K562 (cell line): ENCODE measurements at regions not wholly inside any gene's neighbourhood (a gene's known extent, or its start where the extent isn't known, plus 50 kb on each side); places are given as distances from the start of the nearest gene placed in this dataset.

Experiments
- BCL6 ChIP-seq: fragments of 250-450 bp; sonication (Bioruptor Pico); IDR thresholded peaks from 2 replicates; pipeline ENCODE4 v1.4.0; 2020
- CBFA2T2 ChIP-seq: fragments of 450-650 bp; conservative IDR thresholded peaks from 2 replicates; pipeline ENCODE4 v1.6.1; 2017; ENCODE audit warnings: mild to moderate bottlenecking
- CC2D1A ChIP-seq: fragments of 450-650 bp; IDR thresholded peaks from 2 replicates; pipeline ENCODE4 v1.6.1; 2017; ENCODE audit warnings: mild to moderate bottlenecking
- FIP1L1 ChIP-seq: fragments of 200-400 bp; formaldehyde crosslinking; IDR thresholded peaks from 2 replicates; pipeline ENCODE4 v1.6.1; 2018; ENCODE audit warnings: mild to moderate bottlenecking, low read depth, low read length; ENCODE audit not compliant: poor library complexity, severe bottlenecking
- IFI16 ChIP-seq: fragments of 250-450 bp; sonication (Bioruptor Pico); IDR thresholded peaks from 2 replicates; pipeline ENCODE4 v2.1.2; 2022; ENCODE audit warnings: mild to moderate bottlenecking, inconsistent platforms
- POU5F1 ChIP-seq: fragments of 150-350 bp; IDR thresholded peaks from 2 replicates; pipeline ENCODE4 v1.6.1; 2014; ENCODE audit warnings: borderline replicate concordance, low read length, low read depth, mild to moderate bottlenecking; ENCODE audit not compliant: partially characterized antibody
- SMAD3 ChIP-seq: fragments of 450-650 bp; formaldehyde crosslinking; conservative IDR thresholded peaks from 2 replicates; pipeline ENCODE4 v1.4.0; 2020; ENCODE audit warnings: mild to moderate bottlenecking
- SRSF7 ChIP-seq: fragments of 200-400 bp; formaldehyde crosslinking; optimal IDR thresholded peaks from 2 replicates; pipeline ENCODE3; 2017; ENCODE audit warnings: mild to moderate bottlenecking, low read depth, low read length
- ZNF444 ChIP-seq: fragments of 250-450 bp; sonication (Bioruptor Pico); IDR thresholded peaks from 2 replicates; pipeline ENCODE4 v1.4.0; 2020; ENCODE audit warnings: mild to moderate bottlenecking, moderate library complexity
- ZNF780A ChIP-seq: fragments of 250-450 bp; sonication (Bioruptor Pico); IDR thresholded peaks from 2 replicates; pipeline ENCODE4 v1.5.0; 2021; ENCODE audit warnings: mild to moderate bottlenecking
- TF ChIP-seq, protein P1 (sequence below): fragments of 250-450 bp; sonication (Bioruptor Pico); IDR thresholded peaks from 2 replicates; pipeline ENCODE4 v1.8.0; 2021; ENCODE audit warnings: mild to moderate bottlenecking, moderate library complexity
- TF ChIP-seq, protein P2 (sequence below): sonication (generic); formaldehyde crosslinking; IDR thresholded peaks from 2 replicates; pipeline ENCODE4 v1.8.1; 2023; ENCODE audit warnings: mild to moderate bottlenecking, missing genetic modification reagents
- TF ChIP-seq, protein P3 (sequence below), 2 experiments: fragments of 450-650 bp; formaldehyde crosslinking in 1 of 2; IDR thresholded peaks; 2 replicates each; pipeline versions ENCODE4 v1.4.0 to v1.6.1; 2014 to 2020; ENCODE audit warnings: mild to moderate bottlenecking in 2 of 2, borderline replicate concordance in 1 of 2, low read depth in 1 of 2
- TF ChIP-seq, protein P4 (sequence below), 2 experiments: fragments of 200-800 bp in 1 of 2; sonication (Bioruptor generic) in 1 of 2; sonication (generic) in 1 of 2; formaldehyde crosslinking in 1 of 2; IDR thresholded peaks in 1 of 2; conservative IDR thresholded peaks in 1 of 2; 2 replicates each; pipeline versions ENCODE4 v1.5.0 to v1.6.1; 2016 to 2020; ENCODE audit warnings: missing compliant biosample characterization in 1 of 2, missing genetic modification characterization in 1 of 2, missing genetic modification reagents in 1 of 2

DNA sequence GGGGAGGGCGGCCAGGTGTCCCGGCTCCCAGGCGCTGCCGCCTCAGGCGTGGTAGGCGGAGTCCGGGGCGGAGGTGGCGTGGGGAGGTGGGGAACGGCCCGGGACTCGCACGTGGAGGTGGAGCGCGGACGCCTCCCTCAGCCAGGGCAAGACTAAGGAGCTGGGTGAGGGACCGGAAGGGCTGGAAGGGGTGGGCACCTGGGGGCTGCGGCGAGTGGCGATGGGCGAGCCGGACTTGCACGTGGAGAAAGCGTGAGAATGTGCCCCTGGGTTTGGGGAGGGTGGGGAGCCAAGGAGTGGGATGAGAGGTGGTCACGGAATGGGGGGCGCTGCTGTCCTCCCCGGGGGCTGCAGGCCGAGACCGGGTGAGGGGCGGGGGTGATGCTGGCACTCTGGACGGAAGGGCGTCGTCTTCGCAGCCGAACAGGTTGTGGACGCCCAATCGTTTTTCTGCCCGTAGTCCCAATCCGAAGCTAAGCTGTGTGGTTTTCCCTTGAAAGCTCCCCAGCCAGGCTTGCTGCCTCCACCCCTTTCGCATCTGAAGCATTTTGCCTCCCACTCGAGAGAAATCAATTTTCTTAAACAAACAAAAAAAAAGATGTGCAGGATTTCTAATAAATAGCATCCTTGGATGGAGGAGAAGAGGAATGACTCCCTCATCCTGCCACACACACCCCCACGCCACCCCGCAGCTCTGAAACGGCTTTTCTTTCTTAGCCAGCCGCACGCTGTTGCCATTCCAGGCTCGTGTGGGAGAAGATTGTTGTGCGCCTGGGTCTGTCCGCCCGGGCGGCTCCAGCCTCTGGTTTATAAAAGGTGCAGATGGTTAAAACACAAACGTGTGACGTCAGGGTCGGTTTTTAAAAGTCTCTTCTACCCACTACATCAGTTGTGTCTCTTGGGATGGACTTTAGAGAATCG, 62.5 kb upstream of the ANKRD28 start (continued):
- TF ChIP-seq SMAD3 (no peak), ZNF444 (CRISPR knock-in tag) (no peak), POU5F1 (no peak), FIP1L1 (peak; percentile 58), SRSF7 (no peak), CBFA2T2 (no peak), BCL6 (no peak), CC2D1A (0 out of 2 replicates have a peak, but pooled peaks have one; percentile 17), ZNF780A (CRISPR knock-in tag) (no peak), IFI16 (CRISPR knock-in tag) (no peak)
- TF ChIP-seq, protein P1, sequence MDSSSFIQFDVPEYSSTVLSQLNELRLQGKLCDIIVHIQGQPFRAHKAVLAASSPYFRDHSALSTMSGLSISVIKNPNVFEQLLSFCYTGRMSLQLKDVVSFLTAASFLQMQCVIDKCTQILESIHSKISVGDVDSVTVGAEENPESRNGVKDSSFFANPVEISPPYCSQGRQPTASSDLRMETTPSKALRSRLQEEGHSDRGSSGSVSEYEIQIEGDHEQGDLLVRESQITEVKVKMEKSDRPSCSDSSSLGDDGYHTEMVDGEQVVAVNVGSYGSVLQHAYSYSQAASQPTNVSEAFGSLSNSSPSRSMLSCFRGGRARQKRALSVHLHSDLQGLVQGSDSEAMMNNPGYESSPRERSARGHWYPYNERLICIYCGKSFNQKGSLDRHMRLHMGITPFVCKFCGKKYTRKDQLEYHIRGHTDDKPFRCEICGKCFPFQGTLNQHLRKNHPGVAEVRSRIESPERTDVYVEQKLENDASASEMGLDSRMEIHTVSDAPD (CRISPR knock-in tag), result no peak
- TF ChIP-seq, protein P2, sequence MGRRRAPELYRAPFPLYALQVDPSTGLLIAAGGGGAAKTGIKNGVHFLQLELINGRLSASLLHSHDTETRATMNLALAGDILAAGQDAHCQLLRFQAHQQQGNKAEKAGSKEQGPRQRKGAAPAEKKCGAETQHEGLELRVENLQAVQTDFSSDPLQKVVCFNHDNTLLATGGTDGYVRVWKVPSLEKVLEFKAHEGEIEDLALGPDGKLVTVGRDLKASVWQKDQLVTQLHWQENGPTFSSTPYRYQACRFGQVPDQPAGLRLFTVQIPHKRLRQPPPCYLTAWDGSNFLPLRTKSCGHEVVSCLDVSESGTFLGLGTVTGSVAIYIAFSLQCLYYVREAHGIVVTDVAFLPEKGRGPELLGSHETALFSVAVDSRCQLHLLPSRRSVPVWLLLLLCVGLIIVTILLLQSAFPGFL, result no peak
- TF ChIP-seq, protein P3, sequence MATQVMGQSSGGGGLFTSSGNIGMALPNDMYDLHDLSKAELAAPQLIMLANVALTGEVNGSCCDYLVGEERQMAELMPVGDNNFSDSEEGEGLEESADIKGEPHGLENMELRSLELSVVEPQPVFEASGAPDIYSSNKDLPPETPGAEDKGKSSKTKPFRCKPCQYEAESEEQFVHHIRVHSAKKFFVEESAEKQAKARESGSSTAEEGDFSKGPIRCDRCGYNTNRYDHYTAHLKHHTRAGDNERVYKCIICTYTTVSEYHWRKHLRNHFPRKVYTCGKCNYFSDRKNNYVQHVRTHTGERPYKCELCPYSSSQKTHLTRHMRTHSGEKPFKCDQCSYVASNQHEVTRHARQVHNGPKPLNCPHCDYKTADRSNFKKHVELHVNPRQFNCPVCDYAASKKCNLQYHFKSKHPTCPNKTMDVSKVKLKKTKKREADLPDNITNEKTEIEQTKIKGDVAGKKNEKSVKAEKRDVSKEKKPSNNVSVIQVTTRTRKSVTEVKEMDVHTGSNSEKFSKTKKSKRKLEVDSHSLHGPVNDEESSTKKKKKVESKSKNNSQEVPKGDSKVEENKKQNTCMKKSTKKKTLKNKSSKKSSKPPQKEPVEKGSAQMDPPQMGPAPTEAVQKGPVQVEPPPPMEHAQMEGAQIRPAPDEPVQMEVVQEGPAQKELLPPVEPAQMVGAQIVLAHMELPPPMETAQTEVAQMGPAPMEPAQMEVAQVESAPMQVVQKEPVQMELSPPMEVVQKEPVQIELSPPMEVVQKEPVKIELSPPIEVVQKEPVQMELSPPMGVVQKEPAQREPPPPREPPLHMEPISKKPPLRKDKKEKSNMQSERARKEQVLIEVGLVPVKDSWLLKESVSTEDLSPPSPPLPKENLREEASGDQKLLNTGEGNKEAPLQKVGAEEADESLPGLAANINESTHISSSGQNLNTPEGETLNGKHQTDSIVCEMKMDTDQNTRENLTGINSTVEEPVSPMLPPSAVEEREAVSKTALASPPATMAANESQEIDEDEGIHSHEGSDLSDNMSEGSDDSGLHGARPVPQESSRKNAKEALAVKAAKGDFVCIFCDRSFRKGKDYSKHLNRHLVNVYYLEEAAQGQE (IDR thresholded peaks at IDR 0.05; ENCODE audit: borderline replicate concordance), result no peak
- TF ChIP-seq, protein P3 (CRISPR knock-in tag; IDR thresholded peaks at IDR 0.05; ENCODE audit: low read depth), result no peak; the same call in 1 of the 2 replicates
- TF ChIP-seq, protein P4, sequence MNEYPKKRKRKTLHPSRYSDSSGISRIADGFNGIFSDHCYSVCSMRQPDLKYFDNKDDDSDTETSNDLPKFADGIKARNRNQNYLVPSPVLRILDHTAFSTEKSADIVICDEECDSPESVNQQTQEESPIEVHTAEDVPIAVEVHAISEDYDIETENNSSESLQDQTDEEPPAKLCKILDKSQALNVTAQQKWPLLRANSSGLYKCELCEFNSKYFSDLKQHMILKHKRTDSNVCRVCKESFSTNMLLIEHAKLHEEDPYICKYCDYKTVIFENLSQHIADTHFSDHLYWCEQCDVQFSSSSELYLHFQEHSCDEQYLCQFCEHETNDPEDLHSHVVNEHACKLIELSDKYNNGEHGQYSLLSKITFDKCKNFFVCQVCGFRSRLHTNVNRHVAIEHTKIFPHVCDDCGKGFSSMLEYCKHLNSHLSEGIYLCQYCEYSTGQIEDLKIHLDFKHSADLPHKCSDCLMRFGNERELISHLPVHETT (CRISPR knock-in tag; conservative IDR thresholded peaks at IDR 0.05 in 1 of 2, IDR thresholded peaks at IDR 0.05 in 1 of 2), result no peak; a peak in 1 of 4 replicates
